HG03025 (cell line): ENCODE measurements at regions not wholly inside any gene's neighbourhood (a gene's known extent, or its start where the extent isn't known, plus 50 kb on each side); places are given as distances from the start of the nearest gene placed in this dataset.

Experiments
- ATAC-seq: cut with Tn5 transposase; IDR thresholded peaks from one replicate; pipeline ENCODE4 v1.9.1; 2021; ENCODE audit warnings: mild to moderate bottlenecking, moderate library complexity; ENCODE audit not compliant: unreplicated experiment, low FRiP score

DNA sequence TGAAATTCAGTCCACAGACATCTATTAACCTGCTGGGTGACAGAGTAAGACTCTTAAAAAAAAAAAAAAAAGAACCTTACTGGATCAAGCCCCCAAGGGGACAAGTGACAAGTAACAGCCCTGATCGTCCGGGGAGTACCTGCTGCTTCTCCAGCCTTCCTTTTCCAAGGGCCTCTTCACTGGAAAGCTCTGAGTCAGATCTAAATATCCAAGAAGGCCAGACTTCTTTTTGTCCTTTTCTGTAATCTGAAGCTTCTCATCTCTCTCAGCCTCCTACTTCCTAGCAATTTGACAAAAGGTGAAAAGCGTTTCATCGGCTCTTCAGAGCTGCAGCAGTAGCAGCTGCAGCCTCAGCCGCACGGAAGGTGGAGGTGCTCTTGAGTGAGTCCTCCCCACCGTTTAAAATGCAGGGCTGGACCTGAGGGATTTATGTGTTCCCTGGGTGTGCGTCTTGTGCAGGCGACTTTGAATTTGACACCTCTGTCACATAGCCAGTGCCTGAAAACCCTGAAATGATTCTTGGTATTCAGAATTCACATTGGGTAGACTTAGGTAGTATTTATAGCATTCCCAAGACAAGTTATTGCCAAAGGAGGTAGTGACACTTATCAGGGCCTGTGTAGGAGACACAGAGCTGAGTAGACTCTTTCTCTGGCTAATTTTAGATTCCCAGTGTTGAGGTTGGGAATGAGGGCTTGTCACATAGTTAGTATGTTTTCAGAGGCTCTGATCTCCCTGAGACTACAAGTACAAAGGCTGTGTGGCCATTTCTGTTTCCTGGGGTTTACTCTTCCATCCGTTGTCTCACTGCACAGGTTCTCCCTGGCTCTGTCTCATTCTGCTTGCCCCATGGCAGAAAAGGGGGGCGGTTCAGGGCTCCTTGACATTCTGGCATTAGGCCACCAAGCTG is 291.2 kb upstream of the C2CD4B start:
- ATAC-seq = no peak

DNA sequence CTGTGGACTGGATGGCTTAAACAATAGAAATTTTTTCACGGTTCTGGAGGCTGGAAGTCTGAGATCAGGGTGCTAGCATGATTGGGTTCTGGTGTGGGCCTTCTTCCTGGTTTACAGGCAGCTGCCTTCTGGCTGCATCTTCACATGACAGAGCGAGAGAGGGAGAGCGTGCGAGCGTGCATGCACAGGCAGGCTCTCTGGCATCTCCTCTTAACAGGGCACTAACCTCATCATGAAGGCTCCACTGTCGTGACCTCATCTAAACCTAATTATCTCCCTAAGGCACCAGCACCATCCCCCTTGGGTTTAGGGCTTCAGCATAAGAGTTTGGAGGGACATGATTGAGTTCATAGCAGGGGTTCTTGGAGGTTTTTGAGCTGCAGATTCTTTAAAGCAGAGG is 292.0 kb upstream of the C2CD4B start:
- no peak for ATAC-seq

- ATAC-seq = no peak
Measured at GRCh38 chr15:62459875-62460274, 294.8 kb upstream of the C2CD4B start.

GRCh38 chr15:62462268-62462667 is 297.2 kb upstream of the C2CD4B start:
- no peak for ATAC-seq

DNA sequence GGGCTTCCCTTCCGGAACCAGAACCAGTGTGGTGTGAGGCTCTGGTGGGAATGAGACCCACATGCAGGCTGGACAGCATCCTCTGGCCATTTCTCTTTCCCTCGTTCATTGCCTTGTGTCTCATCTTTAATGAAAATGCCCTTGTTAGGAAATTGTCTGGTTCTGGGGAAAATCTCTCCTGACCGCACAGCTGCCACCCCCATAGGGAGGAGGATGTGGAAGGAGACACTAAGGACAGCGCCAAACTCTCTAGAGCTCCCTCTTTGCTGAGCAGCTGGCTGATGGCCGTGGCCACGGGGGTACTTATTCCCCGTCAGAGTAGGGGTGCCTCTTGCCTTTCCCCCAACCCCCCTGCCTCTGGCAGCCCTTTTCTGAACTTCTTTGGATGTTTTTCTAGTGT is 297.6 kb upstream of the C2CD4B start:
- ATAC-seq = no peak

DNA sequence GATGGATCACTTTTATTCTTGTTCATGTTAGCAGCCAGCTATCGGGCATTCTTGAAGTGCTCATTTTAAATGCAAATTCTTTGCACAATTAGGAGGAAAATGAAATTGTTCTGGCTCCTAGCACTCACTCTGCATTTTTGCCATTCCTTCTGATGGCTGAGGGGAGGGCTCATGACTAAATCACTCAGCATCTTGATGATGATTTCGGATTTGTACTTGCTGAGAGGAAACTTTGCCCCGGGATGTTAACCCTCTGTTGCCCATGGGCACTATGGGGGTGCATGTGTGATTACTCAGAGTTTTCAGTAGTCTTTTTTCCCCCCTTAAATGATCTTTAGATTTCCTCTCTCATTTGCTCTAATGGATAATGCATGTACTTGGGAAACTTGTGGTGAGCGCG is 299.6 kb upstream of the C2CD4B start:
- ATAC-seq = no peak

DNA sequence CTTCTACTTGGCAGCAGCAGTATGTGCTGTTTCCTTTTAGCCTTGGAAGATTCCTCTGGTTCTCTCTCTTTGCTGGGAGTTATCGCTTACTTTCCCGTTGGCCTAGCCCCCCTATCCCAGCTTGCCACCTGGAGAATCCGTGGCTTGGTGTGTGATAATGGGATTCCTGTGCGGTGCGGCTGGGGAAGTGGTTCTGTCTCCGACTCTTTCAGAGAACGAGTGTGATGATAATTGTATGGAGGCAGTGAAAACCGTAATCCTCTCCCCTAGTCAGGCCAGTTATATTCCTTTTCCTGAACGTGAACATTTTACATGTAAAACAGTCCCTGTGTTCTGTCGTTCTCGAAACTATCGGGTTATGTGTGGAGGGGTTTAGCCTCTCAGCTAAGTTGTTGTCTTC is 300.1 kb upstream of the C2CD4B start:
- ATAC-seq = no peak

DNA sequence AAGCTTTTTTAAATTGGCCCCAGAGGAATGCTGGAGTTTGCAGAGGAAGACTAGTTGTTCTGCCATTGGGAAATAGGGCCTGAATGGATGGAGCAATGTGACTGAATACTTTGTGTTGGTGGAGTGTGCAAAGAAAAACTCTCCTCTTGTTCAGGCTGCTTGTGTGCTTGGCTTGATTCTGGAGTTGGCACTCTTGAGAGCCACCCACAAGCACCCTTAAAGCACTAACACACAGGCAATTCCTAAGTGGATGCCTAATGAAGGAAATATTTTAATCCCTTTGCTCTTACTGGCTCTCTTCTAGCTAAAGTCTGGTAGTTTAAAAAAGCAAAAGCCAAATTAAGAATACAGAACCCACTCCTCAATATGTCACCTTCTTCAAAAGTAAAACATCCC is 304.4 kb upstream of the C2CD4B start:
- no peak for ATAC-seq

- no peak for ATAC-seq
Measured at GRCh38 chr15:62469874-62470688, 305.0 kb upstream of the C2CD4B start.

DNA sequence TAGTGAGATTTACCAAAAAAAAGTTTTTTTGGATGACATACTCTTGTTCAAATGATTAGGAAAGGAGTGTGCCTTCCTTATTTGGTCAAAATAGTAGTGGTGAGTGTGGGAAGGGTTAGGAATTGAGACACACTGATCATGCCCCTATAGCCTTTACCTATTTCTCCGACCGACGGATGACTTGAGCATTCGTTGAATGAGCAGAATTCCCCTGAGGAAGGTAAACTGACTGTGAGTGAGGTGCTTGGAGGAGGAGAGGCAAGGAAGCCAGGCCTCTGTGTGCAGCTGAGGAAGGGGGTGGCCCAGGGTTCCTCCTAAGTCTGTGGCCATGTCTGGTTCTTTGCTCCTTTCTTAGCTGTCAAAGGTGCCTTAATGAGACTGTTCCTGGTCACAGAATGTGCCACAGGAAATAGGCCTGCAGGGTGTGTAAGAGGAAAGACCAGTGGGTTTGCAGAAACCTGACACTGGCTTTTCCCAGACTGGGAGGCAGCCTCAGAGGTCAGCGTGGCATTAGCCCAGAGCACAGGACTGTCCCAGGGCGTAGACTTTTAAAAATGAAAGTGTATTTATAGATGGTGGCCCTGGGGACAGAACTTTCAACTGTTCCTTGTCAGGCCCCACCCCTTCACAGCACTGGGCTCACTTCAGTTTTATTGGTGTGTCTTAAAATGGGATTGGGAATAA is 307.7 kb upstream of the C2CD4B start:
- no peak for ATAC-seq

GRCh38 chr15:62474021-62474770 is 309.1 kb upstream of the C2CD4B start:
- no peak for ATAC-seq

GRCh38 chr15:62474771-62475124 is 309.7 kb upstream of the C2CD4B start:
- no peak for ATAC-seq

GRCh38 chr15:62475591-62475990 is 310.5 kb upstream of the C2CD4B start:
- ATAC-seq = no peak

- ATAC-seq = no peak
Measured at GRCh38 chr15:62476163-62476562, 311.1 kb upstream of the C2CD4B start.

DNA sequence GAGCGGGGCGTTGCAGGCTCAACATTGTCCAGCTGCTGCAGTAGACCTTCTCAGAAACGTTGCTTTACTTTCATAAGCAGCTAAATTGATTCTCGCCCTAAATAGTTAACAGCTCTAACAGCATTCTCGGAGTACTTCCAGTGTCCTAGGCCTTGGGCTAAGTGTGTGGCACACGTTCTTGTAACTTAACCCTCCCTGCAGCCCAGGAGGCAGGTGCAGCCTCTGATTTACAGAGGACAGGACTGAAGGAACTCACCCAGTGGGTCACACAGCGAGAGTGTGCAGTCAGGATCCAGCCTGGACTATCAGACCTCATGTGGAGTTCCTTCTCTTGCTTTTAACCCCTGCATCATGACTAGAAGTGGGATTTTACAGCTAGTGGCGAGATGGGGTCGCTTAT is 312.8 kb upstream of the C2CD4B start:
- no peak for ATAC-seq

- no peak for ATAC-seq
Measured at GRCh38 chr15:62482785-62483429, 317.8 kb upstream of the C2CD4B start.

DNA sequence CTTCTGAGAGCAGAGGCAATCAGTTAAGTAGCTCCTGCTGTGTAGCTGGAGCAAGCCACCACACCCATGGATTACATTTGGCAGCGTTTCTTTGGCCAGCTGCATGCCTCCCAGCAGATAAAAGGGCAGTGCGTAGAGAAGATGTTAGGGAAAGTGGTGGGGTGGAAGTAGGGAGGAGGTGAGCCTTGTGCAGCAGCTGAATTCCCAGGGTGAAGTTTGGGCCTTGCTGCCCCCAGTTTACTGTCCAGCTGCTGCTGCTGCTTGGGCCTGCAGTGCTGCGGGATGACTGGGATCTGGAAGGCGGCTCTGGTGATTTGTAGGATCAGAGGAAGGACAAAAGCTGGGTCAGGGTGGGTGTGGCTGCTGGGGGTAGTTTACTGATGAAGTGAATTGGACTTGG is 318.7 kb upstream of the C2CD4B start:
- no peak for ATAC-seq

GRCh38 chr15:62485170-62485720 is 320.2 kb upstream of the C2CD4B start:
- no peak for ATAC-seq

DNA sequence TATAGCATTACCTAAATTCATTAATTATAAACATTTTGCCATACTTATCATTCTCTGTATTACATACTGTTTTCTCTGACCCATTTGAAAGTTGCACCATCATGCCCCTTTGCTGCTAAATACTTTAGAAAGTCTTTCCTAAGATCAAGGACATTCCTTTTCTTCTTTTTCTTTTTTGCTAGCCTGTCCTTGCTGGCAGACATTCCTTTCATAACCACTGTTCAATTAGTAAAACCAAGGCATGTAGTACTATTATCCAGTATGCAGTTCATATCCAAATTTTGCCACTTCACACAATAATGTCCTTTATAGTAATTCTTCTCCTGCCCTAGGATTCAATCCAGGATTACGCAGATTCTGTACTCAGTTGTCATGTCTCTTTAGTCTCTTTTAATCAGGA is 321.0 kb upstream of the C2CD4B start:
- ATAC-seq = no peak

GRCh38 chr15:62488387-62488786 is 323.3 kb upstream of the C2CD4B start:
- ATAC-seq = no peak
